Suppressor macrophage treated with lipopolysaccharide for 4 hours (primary cell): ENCODE measurements at regions not wholly inside any gene's neighbourhood (a gene's known extent, or its start where the extent isn't known, plus 50 kb on each side); places are given as distances from the start of the nearest gene placed in this dataset.
"Not testable (repeated sequence)": the region's sequence is repeated elsewhere in the genome, so short reads cannot be mapped to it uniquely, and the experiment has no call there.

ENCODE experiments used
- DNase-seq: peaks from one replicate; pipeline ENCODE4 v3.0.0-alpha.2; 2020

DNA sequence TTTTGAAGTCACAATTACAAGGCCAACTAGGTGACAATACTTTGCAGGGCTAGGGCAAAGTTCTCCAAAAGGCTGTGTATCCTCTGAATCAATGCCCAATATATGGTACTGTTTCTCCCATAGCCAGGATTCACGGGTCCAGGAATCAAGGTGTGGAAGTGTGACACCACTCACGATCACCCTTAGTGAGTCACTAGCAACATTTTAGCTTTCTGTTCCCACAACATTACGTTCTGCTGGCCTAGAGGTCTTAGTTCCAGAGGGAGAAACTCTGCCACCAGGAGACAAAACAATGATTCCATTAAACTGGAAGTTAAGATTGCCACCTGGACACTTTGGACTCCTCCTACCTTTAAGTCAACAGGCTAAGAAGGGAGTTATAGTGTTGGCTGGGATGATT, 88.5 kb upstream of the RANBP6 start:
- not testable (repeated sequence) for DNase-seq

DNA sequence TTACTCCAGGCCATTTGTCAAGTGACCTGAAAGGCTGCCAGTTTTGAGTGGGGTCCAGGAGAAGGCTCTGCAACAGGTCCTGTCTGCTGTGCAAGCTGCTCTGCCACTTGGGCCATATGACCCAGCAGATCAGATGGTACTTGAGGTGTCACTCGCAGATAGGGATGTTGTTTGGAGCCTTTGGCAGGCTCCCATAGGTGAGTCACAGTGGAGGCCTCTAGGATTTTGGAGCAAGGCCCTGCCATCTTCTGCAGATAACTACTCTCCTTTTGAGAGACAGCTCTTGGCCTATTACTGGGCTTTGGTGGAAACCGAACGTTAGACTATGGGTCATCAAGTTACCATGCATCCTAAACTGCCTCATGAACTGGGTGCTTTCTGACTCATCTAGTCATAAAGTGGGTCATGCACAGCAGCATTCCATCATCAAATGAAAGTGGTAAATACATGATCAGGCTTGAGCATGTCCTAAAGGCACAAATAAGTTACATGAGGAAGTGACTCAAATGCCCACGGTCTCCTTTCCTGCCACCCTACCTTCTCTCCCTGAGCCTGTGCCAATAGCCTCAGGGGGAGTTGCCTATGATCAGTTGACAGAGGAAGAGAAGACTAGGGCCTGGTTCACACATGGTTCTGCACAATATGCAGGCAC, 87.0 kb upstream of the RANBP6 start:
- DNase-seq, result peak; percentile 17

DNA sequence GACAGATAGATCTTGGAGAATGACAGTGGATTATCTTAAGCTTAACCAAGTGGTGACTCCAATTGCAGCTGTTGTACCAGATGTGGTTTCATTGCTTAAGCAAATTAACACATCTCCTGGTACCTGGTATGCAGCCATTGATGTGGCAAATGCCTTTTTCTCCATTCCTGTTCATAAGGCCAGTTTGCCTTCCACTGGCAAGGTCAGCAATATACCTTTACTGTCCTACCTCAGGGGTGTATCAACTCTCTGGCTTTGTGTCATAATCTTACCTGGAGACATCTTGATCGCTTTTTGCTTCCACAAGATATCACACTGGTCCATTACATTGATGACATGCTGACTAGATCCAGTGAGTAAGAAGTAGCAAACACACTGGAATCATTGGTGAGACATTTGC, 86.3 kb upstream of the RANBP6 start:
- not testable (repeated sequence) for DNase-seq

DNA sequence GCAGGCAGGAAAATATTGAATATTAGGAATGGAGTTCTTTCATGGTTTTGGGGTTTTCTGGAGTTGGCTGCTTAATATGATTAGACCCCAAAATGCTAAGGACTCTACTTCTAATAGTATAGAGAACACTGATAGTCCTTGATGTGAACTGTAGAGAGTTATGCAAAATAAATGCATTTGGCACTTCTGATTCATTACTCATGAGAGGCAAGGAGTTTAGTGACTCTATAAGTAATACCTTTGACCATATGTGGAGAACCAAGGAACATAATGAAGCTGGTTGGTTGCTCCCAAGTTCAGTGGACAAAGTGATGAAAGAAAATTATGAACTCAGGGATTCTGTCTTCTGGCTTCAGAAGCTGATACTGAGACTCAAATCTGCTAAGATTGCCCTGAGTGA, 83.9 kb upstream of the RANBP6 start:
- DNase-seq, result not testable (repeated sequence)

DNA sequence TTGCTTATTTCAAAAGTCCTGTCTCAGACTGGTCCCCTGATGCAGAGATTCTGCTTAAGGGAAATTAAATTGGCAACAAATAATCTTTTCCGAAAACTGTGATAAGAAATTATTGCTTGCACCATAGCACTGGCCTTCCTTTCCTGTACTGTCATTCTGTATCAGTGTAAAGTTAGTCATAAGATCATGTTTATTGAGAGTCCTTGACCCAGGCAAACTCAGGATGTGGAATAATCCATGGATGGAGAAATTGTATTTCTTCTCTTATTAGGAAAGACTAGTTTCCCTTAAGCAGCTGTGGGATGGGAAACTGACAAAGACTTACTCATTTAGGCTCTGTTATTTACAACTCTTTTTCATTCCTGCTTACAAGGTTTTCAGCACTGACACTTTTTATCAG, 83.0 kb upstream of the RANBP6 start:
- no peak for DNase-seq

DNA sequence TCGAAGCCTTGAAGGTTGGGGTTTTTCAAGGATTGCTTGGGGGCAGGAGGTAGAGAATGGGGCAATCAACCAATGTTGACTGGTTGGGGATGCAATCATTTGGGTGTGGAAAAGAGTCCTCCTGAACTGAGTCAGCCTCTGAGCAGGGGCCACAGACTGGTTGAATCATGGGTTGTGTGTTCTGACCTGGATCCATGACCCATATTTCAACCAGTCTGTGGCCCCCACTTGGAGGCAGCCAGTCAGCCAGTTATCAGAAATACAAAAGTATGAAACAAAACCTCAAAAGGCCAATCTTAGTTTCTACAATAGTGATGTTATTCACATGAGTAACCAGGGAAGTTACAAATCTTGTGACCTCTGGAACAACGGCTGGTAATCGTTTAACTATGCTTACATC, 81.4 kb upstream of the RANBP6 start:
- no peak for DNase-seq

DNA sequence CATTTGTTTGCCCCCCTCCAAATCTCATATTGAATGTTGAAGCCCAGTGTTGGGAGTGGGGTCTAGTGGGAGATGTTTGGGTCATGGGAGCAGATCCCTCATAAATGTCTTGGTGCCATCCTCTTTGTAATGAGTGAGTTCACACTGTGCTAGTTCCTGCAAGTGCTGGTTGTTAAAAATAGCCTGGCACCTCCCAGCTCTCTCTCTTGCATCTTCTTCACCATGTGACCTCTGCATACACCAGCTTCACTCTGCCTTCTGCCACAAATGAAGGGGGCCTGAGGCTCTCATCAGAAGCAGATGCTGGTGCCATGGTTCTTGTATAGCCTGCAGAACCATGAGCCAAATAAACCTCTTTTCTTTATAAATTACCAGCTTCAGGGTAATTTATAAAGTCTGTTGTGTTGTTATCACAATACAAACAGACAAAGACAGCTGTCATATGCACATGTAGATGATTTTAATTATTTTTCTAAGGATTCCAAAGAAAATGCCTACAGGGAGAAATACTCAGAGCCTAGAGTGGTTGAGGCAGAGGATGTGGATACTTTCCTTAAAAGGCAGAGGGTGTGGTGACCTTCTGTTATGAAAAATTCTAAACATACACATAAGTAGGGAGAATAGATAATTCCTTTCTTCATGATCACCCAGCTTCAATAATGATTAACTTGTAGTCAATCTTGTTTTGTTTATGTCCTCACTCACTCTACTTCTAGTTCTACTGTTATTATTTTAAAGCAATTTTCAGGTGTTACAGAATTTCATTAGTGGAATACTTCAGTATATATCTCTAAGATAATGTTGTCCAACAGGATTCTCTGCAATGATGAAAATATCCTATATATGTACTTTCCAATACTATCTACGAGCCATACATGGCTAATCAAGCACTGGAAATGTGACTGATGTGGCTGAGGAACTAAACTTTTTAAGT, 75.1 kb upstream of the RANBP6 start:
- no peak for DNase-seq

DNA sequence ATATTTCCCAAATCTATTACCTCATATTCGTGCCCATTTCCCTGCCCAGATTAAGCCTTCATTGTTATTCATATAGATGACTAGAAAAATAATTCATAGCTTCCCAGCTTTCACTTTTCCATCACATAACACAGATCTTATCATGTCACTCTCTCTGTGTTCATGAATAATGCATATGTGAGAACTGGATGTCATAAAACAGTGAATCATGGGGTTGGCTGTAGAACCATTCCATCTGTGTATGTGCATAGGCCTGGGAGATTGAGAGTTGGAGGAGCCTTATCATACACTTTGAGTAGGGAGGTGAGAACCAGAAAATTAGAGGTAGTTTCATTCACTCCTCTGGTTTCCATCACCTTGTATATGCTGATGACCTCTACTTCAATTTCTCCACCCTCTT, 73.9 kb upstream of the RANBP6 start:
- no peak for DNase-seq

DNA sequence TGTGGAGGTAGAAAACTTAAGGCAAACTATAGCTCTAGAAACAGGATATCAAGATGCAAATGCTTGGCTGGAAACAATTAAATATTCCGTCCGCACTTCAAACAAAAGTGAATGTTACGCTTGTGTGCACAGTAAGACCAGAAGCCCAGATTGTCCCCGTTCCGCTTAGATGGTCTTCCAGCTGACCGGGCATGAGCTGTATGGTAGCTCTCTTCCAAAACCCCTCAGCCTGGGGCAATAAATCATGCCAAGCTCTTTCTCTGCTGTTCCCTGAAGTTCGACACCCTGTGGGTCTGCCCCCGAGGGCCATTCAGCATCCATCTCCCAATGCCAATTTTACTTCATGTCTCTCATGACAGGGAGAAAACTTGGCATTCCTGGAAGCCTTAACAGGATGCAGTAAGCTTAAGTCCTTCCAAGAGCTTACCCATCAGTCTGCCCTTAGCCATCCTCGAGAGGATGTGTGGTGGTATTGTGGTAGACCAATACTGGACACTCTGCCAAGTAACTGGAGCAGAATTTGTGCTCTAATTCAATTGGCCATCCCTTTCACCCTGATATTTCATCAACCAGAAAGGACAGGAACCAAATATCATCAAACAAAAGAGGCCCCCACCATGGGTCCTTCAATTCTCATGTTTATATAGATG, 70.7 kb upstream of the RANBP6 start:
- no peak for DNase-seq

DNA sequence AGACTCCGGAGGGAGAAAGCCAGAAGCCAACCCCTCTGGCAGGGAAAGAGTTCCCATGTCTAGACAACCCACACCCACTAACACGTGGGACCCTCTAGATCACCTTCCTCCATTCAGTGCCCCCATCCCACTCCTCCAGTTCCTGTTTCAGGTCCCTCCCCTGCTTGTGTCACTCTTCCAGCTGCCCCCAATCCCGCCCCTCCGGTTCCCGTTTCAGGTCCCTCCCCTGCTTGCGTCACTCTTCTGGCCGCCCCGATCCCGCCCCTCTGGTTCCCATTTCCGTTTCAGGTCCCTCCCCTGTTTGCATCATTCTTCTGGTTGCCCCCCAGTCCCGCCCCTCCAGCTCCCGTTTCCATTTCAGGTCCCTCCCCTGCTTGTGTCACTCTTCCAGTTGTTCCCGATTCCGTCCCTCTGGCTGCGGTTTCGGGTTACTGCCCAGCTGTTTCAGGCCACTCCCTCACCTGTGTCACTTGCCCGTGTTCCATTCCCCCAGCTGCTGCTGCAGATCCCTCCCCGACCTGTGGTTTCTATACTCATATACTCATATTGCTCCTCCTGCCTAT, 64.8 kb upstream of the RANBP6 start:
- DNase-seq, result peak; percentile 80

DNA sequence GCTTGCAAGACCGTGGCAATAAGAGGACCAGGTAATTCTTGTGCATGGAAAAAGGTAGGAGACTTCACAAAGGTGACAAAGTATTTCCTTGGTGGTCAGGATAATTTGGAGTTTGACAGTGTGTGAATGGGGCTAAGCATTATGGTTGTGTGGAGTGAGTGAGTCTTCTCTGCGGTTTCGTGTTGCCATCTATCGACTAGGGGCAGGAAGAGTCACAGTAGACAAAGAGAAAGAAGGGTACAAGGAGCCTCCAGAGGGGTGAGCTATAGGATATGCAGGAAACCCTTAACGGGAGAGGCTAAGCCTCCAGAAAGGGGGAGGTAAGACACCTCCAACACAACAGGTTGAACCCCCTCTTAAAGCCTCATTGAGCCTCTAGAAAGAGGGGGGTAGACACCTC, 64.0 kb upstream of the RANBP6 start:
- DNase-seq, result no peak

DNA sequence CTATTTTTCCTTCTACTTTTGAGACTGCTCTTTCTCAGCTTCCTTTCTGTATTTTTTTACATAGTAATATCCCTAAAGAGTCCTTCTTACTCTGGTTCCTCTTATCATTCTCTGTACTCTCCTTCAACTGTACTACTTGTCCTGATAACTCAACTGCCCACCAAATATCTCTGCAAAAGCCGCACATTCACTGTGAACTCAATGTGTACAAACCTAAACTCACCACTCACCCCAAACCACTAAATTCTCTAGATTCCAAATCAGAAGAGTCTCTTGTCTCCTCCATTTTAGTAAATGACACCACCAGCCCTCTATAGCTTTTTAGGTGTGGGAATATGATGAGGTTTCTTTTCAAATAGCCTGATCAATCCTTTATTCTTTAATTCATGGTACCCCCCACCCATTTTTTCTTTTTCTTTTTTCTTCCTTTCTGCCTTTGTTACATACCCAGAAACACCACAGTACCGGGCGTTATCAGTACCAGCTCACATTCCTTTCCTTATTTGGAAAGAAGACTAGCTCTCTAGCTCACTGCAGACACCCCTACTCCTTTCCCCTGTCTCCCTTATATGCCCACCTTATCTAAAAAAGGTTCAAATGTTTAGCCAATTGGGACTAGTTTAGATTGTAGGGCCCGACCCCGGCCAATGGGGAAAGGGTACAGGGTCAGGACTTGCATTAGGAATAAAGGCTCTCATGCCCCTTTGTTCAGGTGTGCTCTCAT, 63.1 kb upstream of the RANBP6 start:
- DNase-seq, result no peak

DNA sequence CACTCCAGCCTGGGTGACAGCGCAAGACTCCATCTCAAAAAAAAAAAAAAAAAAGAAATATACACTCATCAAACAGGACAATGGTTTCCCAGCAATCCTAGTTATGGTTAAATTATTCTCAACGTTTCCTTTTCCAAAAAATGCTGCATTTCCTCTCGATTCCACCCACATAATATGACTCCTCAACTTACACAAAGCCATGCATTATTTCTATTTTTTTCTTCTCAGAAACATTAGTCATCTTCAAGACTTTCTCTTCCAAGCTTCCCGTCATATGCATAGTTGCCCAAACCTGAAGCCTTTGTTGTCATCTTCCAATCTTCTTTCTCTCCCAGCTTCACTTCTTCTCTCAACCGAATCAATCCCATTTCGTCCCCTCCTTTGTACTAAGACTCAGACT, 61.4 kb upstream of the RANBP6 start:
- peak; percentile 20 for DNase-seq

DNA sequence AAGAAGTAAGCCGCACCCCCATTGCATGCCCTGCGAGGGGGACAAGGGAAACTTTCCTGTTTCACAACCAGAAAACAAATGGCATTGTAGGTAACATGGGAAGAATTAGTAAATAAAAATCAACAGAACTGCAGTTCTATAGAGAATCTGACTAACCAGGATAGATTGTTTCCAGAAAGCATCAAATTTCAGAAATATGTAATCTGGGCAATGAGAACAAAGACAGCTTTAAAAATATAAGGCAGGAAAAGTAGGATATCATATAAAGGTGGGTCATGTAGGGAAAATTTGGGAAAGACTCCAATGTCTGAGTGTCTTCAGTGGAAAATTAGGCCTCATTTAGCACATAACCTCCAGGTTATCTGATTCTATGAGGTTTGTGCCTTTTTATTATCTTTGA, 58.3 kb upstream of the RANBP6 start:
- no peak for DNase-seq

DNA sequence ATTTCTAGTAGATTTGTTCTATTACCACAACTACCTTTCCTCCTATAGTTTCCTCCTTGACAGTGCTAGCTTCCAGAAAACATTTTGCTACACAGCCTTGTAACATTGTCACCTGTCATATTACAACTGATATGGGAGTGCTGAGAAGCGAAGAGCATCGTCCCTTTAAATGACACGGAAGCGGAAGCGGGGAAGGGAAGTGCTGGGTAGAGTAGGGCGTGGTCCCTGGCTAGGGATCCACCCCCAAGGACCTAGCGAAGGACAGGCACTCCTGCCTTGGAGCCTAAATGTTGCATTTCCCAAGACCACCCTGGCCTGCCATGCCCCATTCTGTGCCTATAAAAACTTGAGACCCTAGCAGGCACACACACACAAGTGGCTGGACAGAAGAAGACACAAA, 57.4 kb upstream of the RANBP6 start:
- DNase-seq, result peak; percentile 30

DNA sequence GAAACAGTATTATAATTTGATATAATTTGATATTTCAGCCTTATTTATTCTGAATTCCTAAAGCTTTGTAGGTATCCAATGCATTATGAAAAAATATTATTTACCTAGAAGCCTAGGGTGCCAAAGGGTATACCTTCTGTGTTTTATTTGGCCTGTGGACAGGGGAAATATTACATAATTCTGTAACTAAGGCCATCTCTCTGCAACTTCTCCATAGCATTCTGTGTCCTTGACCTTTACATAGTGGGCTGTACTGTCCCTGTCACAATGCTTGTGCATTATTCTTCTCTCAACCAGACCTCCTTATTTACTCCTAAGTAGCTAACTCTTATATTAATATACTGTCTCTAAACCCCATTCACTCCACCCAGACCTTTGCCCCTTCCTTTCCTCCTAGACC, 57.0 kb upstream of the RANBP6 start:
- DNase-seq, result peak; percentile 25

DNA sequence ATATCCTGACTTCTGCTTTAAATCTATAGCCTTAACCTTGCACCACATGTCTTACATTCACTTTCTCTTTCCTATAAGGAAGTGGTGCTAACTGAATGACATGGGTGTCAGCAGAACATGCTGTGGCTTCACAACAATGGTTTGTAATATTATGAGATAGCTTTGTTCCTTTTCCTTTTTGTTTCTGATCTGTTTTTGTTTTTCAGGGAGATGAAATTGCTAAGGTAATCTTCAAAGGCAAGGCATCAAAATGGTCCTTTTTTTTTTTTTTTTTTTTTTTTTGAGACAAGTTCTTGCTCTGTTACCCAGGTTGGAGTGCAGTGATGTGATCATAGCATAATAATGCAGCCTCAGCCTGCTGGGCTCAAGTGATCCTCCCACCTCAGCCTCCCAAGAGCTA, 53.6 kb upstream of the RANBP6 start:
- peak; percentile 79 for DNase-seq

DNA sequence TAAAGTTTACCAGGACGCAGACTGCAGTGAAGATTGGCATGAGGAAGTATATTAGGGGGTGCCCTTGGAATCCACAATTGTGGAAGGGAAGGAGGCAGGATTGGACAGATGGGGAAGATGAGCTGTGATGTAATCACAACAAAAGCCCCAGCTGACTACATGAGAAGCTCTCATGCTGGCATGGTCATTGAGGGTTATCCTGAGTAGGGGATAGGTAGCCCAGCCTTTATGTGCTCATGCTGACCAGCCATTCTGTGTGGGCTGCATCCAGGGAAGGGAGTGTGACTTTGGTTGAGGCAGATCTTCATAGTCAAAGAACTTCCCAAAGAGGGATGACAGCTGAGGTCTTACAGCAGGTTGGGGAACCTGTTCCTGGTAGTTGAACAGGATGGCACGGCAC, 52.0 kb upstream of the RANBP6 start:
- DNase-seq, result no peak
